GM10266 (cell line): ENCODE measurements at regions not wholly inside any gene's neighbourhood (a gene's known extent, or its start where the extent isn't known, plus 50 kb on each side); places are given as distances from the start of the nearest gene placed in this dataset.
"Not testable (repeated sequence)": the region's sequence is repeated elsewhere in the genome, so short reads cannot be mapped to it uniquely, and the experiment has no call there.

Experiments used
- DNase-seq: peaks from one replicate; pipeline ENCODE4 v3.0.0; 2012; ENCODE audit errors: extremely low spot score
- TF ChIP-seq, protein P1 (sequence below): IDR thresholded peaks from 2 replicates; pipeline ENCODE4 v1.5.1; 2012; ENCODE audit warnings: mild to moderate bottlenecking, low read depth; ENCODE audit not compliant: control insufficient read depth, insufficient read depth; ENCODE audit errors: missing control alignments

DNA sequence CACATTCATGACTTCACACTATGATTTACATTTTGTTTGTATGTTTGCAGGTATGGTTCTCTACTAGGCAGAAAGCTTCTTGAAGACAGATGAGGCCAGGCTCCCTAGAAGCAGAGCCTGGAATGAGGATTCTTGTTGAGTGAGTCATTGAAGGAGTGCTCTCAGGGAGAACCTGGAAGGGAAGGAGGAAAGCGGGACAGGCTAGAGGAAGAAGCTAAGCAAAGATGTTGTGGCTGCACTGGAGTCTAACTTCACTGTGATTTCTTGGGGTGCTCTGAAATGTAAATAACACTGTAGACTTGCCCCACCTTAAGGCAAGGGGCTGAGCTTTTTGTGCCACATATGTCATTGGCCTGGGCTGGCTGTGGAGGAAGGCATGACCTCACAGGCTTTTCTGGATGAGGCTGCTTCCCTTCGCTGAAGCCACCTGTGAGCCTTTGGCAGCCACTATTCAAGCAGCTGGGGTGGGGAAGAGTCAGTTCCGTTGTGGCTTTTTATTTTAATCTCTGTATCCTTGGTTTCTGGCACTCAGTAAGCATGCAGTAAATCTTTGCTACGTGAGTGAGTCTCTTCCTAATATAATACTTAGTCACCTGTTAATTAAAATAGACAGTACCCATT lies 307.3 kb downstream of the SV2B start:
- TF ChIP-seq, protein P1, sequence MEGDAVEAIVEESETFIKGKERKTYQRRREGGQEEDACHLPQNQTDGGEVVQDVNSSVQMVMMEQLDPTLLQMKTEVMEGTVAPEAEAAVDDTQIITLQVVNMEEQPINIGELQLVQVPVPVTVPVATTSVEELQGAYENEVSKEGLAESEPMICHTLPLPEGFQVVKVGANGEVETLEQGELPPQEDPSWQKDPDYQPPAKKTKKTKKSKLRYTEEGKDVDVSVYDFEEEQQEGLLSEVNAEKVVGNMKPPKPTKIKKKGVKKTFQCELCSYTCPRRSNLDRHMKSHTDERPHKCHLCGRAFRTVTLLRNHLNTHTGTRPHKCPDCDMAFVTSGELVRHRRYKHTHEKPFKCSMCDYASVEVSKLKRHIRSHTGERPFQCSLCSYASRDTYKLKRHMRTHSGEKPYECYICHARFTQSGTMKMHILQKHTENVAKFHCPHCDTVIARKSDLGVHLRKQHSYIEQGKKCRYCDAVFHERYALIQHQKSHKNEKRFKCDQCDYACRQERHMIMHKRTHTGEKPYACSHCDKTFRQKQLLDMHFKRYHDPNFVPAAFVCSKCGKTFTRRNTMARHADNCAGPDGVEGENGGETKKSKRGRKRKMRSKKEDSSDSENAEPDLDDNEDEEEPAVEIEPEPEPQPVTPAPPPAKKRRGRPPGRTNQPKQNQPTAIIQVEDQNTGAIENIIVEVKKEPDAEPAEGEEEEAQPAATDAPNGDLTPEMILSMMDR, result no peak
- DNase-seq, result no peak

DNA sequence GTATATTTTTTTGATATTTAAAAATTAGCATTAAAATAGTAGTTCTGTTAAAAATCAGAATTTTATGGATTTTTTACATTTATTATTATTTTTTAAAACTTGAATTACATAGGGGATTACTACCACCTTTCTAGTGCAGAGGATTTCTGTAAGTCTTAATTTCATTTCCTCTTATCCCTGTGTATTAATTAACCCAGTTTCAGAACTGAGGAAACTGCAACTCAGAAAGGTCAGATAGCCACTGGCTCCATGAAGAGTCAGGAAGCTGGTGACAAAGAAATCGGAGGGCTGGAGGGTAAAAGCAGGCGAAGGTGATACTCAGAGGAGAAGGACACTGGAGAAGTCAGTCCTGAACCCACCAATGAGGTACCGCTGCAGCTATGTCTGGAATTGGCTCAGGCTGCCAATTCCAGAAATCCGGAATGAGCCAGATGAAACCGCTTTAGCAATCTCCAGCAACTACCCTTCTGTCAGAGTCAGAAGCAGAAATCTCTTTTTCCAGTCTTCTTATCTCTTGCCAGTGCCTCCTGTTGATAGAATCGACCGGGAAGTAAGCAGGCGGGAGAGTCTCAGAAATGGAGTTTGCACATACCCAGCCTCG lies 308.5 kb downstream of the SV2B start:
- DNase-seq, result no peak
- TF ChIP-seq, protein P1, result no peak

DNA sequence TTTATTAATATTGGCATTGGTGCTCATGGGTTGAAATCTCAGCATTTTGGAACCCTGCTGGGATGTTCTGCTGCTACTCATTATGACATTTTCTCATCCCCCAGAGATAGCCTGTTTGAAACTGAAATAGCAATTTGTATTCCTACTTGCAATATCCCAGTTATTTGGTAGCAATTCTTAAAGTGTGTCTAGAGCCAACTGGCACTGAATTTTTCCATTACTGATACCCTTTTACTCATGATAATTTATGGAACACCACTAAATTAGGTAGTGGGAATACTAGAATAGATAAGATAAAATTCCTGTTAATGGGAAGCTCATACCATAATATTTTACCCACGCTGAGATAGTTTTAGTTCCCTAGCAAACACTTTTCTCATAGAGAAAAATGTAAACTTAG lies 309.3 kb downstream of the SV2B start:
- no peak for DNase-seq

DNA sequence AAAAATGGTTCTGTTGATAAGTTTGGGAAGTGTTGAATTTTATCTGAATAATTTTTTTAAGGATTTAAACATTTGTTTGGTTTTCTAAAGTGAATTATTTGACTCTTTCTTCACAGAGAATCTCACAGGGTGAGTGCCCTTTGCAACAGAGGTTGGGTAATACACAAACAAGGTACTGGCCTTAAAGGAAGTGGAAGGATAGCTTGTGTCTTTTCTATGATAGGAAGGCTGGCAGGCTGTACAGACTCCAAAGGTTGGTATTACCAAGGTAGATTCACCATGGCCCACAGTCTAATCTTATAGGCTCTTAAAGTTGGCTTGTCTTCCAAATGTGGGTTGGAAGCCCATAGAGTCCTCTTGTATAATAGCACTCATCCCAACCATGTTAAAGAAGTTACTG lies 311.5 kb downstream of the SV2B start:
- DNase-seq, result no peak
- TF ChIP-seq, protein P1, result no peak

More for the DNA sequence above, 309.3 kb downstream of the SV2B start:
- TF ChIP-seq, protein P1, result no peak

DNA sequence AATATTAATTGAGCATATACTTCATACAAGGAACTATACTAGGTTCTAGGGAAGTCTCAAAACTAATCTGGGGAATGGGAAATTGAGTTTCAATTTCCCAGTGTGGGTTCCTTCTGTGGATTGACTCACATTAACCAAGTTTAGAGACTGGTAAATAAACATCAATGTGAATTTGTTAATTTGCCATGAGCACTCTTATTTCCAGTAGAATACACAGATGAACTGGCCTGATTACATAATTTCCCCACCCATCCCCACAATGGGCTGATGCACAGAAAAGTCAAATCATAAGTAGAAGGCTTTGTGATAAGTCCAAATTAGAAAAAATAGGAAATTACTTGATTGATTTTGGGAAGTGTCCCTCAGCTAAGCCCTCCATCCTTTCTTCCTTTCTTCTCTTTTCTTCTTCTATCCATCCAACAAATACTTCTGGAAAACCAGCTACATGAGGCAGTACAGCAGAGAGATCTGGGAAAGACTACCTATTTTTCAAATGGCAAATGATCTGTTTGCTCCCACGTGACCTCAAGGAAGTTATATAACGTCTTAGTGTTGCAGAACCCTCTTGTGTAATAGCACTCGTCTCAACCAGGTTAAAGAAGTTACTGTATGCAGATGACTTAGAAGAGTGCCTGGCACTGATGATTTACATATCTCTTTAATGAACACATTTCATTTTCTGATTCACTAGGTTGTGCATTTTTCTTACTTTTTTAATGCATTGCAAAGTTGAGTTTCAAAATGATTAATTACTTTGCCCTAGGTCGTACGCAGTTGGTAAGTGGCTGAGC lies 312.3 kb downstream of the SV2B start:
- DNase-seq, result no peak
- TF ChIP-seq, protein P1, result no peak

DNA sequence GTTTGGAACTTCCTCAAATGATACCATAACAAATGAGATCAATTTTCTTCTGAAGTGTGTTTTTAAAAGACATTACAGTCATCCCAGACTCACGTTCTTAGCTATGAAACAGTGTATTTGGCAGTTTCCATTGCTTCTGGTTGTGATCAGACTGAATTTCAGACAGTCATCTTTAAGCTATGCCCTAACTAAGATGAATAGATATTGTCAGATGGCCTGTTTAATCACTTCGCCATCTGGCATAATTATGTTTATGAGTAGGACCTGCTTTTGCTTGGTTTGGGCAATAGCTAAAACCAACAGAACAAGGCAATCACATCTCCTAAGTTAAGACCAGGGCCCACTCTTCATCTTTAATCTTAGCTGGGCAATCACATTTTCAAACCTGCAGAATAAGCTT lies 313.1 kb downstream of the SV2B start:
- DNase-seq, result no peak
- TF ChIP-seq, protein P1, result no peak

DNA sequence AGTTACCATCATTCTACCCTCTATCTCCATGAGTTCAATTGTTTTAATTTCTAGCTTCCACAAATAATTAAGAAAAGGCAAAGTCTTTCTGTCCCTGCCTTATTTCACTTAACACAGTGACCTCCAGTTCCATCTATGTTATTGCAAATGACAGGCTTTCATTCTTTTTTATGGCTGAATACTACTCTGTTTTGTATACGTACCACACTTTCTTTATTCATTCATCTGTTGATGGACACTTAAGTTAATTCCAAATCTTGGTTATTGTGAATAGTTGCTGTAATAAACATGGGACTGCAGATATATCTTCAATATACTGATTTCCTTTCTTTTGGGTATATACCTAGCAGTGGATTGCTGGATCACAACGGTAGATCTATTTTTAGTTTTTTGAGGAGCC lies 314.1 kb downstream of the SV2B start:
- no peak for DNase-seq
- TF ChIP-seq, protein P1, result no peak

DNA sequence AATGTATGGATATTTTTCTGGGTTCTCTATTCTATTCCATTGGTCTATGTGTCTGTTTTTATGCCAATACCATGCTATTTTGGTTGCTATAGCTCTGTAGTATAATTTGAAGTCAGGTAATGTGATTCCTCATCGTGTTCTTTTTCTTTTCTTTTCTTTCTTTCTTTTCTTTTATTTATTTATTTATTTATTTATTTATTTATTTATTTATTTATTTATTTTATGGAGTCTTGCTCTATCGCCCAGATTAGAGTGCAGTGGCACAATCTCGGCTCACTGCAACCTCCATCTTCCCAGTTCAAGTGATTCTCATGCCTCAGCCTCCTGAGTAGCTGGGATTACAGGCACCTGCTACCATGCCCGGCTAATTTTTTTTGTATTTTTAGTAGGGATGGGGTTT lies 315.2 kb downstream of the SV2B start:
- not testable (repeated sequence) for DNase-seq
